ENCODE measurements at regions not wholly inside any gene's neighbourhood (a gene's known extent, or its start where the extent isn't known, plus 50 kb on each side); places are given as distances from the start of the nearest gene placed in this dataset.

- TF ChIP-seq, protein P1, sequence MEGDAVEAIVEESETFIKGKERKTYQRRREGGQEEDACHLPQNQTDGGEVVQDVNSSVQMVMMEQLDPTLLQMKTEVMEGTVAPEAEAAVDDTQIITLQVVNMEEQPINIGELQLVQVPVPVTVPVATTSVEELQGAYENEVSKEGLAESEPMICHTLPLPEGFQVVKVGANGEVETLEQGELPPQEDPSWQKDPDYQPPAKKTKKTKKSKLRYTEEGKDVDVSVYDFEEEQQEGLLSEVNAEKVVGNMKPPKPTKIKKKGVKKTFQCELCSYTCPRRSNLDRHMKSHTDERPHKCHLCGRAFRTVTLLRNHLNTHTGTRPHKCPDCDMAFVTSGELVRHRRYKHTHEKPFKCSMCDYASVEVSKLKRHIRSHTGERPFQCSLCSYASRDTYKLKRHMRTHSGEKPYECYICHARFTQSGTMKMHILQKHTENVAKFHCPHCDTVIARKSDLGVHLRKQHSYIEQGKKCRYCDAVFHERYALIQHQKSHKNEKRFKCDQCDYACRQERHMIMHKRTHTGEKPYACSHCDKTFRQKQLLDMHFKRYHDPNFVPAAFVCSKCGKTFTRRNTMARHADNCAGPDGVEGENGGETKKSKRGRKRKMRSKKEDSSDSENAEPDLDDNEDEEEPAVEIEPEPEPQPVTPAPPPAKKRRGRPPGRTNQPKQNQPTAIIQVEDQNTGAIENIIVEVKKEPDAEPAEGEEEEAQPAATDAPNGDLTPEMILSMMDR (IDR thresholded peaks at IDR 0.05) = no peak
- no peak for TF ChIP-seq POLR2AphosphoS5 (IDR thresholded peaks at IDR 0.05)
Measured at GRCh38 chr1:217190359-217190758, 440.5 kb downstream of the GPATCH2 start.
